Stimulated activated effector memory CD8-positive, alpha-beta T cell treated with anti-CD3 and anti-CD28 coated beads, Interleukin-12 subunit alpha, Interleukin-12 subunit beta, amount 100 ng/mL, for 72 hours (primary cell): ENCODE measurements at regions not wholly inside any gene's neighbourhood (a gene's known extent, or its start where the extent isn't known, plus 50 kb on each side); places are given as distances from the start of the nearest gene placed in this dataset.

Experiments
- ATAC-seq: fragments of 150-1000 bp; cut with Tn5 transposase; 2 replicates; pipeline ENCODE4 v1.10.0; 2021
- DNase-seq, 2 donors: peaks; one replicate each; pipeline ENCODE4 v3.0.0; 2021 to 2022; ENCODE audit warnings: low spot score in 2 of 2
- H3K27ac Mint-ChIP-seq: one replicate; pipeline ENCODE4 v1.8.0; 2022; ENCODE audit warnings: mild to moderate bottlenecking, mixed read lengths
- H3K36me3 Mint-ChIP-seq: one replicate; pipeline ENCODE4 v1.8.0; 2022; ENCODE audit warnings: mild to moderate bottlenecking, mixed read lengths
- H3K4me1 Mint-ChIP-seq: one replicate; pipeline ENCODE4 v1.8.0; 2022; ENCODE audit warnings: mixed read lengths
- H3K4me3 Mint-ChIP-seq: one replicate; pipeline ENCODE4 v1.8.0; 2022; ENCODE audit warnings: mild to moderate bottlenecking, mixed read lengths
- H3K9me3 Mint-ChIP-seq: one replicate; pipeline ENCODE4 v1.8.0; 2022; ENCODE audit warnings: mixed read lengths

DNA sequence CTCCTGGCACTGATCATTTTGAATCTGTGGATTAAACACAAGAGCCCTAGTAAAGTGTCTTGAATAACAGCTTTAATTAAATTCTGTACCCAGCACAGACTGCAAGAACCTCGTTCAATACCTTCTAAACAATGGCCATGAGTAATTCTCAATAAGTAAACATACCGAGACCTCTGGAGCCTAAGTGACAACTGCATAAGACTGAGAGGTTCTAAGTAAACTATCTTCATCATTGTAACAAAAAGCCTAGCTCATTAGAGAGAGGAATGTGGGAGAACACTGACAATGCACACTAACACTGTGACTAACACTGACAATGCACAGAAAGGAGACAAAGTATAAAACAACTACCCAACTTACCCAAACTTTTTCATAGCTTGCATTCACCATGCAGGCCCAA is 117.4 kb downstream of the ELAPOR2 start:
- Mint-ChIP-seq H3K4me3 (no peak overlapping the region), H3K36me3 (no peaks in the 10 kb centered on the region), H3K4me1 (no peaks in the 10 kb centered on the region), H3K9me3 (no peaks in the 10 kb centered on the region), H3K27ac (no peak overlapping the region)
- DNase-seq, result no peak
- no peak for ATAC-seq

DNA sequence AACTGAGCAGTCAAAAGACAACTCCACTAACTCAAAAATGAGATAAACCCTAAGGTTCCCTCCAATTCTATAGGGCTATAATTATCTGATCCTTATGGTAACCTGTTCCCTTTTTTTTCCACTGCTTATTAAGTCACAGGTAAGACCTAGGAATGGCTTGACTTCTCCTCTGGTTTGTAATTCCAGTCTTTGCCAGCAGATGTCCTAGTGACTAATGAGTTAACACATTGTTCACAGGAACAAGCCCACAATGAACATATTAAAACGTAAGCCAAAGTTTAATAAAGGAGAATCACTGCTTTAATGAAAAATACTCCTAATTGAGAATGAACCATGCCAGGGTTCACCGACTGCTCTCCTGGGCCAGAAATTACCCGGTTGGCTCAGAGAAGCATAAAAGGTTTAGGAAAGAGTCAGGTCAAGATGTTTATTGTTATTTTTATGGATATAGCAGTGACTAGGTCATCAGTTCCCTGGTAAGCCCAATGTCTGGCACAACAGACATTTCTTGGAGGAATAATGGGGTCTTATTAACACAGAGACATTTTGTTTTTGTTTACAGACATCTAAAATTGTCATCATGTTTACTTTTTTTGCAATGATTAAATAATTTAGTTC is 120.1 kb downstream of the ELAPOR2 start:
- Mint-ChIP-seq H3K27ac (no peak overlapping the region), H3K4me3 (no peak overlapping the region), H3K9me3 (no peaks in the 10 kb centered on the region), H3K36me3 (no peaks in the 10 kb centered on the region), H3K4me1 (no peaks in the 10 kb centered on the region)
- DNase-seq, result peak in 1 of 2 donors; percentile 16
- peak; percentile 58 for ATAC-seq

DNA sequence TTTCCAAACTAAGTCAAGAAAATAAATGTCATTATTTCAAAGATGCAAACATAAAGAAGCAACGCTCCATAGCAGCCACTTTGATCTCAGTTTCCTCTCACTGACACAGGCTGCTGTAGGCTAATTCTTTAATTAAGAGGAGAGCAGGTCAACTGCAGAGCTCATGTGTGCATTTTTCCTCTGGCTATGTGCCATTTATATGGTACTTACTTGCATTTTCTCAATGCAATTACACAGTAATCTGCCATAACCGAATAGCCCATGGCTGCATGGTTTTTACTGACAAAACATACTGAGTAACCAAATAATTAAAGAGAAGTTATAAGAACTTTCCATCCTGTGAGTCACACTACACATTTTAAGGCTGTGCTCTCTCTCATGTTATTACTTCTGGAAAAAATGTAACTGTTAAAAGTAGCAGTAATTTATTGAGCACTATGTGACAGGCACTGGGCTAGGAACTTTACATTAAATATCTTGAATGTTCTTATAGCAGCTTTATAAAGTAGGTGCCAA is 122.0 kb downstream of the ELAPOR2 start:
- Mint-ChIP-seq H3K9me3 (no peaks in the 10 kb centered on the region), H3K4me3 (no peak overlapping the region), H3K4me1 (no peaks in the 10 kb centered on the region), H3K36me3 (no peaks in the 10 kb centered on the region), H3K27ac (no peak overlapping the region)
- DNase-seq (no peak), ATAC-seq (no peak)

DNA sequence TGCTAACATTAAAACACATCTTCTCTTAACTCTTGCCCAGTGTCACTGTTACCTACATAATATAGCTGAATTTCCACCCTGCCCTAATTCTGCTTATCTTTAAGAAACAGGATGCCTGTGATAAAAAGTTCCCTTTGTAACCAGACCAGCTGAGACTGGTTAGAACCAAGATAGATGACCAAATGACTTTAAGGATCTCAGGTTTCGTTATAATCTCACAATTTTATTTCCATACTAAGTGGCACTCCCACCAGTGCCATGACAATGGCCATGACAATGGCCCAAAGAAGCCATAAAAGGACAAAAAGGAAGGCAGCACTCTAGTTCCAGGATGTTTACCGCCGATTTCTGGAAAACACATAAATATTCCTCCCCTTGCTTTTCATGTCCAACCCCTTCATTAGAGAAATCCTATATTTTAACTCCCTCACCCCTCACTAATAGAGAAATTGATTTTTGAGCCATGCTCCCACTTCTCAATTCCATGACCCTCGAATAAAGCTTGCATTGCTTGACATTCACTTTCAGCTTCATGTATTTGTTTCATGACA is 126.1 kb downstream of the ELAPOR2 start:
- DNase-seq, result no peak
- H3K9me3 Mint-ChIP-seq, result no peaks in the 10 kb centered on the region
- no peak overlapping the region for H3K4me3 Mint-ChIP-seq
- H3K4me1 Mint-ChIP-seq, result no peaks in the 10 kb centered on the region
- H3K36me3 Mint-ChIP-seq, result no peaks in the 10 kb centered on the region
- H3K27ac Mint-ChIP-seq, result no peak overlapping the region
- no peak for ATAC-seq

DNA sequence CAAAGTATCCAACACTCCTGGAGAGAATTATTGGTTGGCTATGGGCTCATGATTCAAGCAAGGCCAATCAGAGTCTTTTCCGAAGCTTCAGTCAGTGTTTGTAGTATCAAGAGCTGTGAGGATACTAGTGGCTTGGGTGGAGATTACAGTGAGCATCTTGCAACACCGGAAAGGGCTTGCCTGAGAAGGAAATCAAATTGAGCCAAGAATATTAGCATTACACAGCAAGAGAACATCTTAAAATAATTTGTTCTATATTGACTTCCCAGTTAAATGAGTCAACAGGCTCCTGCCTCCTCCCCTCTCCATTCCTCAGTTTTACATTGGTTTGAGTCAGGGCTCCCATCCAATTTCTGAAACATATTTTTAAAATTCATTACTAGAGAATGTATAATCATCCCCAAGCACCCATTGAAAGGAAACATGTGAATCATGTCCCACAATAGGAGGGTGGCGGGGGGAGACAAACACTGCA is 127.4 kb downstream of the ELAPOR2 start:
- ATAC-seq (peak; percentile 71), DNase-seq (no peak)
- Mint-ChIP-seq H3K4me1 (no peaks in the 10 kb centered on the region), H3K27ac (no peak overlapping the region), H3K9me3 (no peaks in the 10 kb centered on the region), H3K36me3 (no peaks in the 10 kb centered on the region), H3K4me3 (no peak overlapping the region)

DNA sequence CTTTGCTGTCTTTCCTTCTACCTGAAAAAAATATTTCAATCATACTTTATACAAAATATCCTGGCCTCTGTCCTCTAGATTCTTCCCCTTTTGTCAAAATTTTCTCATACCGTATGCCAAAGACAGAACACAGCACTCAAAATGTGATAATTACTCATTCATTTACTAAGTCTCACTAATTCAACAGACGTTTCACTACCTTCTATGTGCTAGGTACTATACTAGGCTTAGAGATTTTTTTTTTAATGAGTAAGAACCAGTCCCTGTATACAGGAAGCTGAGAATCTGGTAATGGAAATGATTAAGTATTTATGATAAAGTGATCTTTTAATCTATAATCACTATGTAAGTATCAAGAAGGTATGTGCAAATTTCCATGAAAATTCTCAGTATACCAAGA is 128.0 kb downstream of the ELAPOR2 start:
- Mint-ChIP-seq H3K4me1 (no peaks in the 10 kb centered on the region), H3K27ac (no peak overlapping the region), H3K4me3 (no peak overlapping the region), H3K9me3 (no peaks in the 10 kb centered on the region), H3K36me3 (no peaks in the 10 kb centered on the region)
- DNase-seq (no peak), ATAC-seq (peak; percentile 92)

DNA sequence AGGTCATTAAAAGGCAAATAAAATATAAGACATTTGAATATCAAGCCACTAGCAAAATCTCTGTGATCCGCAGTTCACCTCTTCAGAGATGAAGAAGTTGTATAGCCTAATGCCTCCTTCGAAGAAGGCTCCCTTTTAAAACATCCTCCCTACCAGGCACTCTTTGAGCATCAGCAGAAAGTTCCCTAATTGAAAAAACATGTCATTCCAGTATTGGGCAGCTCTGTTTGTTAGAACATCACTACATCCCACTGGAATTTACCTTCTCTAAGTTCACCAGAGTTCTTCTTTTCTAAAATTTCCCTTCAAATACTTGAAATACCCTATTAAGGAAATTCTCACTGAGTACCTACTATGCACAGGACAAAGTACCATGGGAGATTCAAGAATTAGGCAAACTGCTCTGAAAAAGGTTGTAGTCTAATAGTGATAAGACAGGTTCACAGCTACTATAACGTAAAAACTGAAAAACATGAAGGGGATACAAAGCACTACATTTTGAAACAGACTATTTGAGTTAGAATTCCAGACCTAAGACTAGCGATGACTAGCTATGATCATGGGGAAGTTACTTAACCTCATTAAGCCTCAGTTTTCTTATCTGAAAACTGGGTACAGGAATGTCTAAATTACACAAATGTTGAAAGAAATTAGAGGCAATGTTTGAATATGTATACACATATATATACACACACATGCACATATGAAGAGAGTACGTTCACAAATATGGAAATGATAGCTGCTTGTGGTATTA is 128.7 kb downstream of the ELAPOR2 start:
- peak; percentile 29 for ATAC-seq
- Mint-ChIP-seq H3K36me3 (no peaks in the 10 kb centered on the region), H3K9me3 (no peaks in the 10 kb centered on the region), H3K4me3 (no peak overlapping the region), H3K27ac (no peak overlapping the region), H3K4me1 (no peaks in the 10 kb centered on the region)
- DNase-seq, result no peak

DNA sequence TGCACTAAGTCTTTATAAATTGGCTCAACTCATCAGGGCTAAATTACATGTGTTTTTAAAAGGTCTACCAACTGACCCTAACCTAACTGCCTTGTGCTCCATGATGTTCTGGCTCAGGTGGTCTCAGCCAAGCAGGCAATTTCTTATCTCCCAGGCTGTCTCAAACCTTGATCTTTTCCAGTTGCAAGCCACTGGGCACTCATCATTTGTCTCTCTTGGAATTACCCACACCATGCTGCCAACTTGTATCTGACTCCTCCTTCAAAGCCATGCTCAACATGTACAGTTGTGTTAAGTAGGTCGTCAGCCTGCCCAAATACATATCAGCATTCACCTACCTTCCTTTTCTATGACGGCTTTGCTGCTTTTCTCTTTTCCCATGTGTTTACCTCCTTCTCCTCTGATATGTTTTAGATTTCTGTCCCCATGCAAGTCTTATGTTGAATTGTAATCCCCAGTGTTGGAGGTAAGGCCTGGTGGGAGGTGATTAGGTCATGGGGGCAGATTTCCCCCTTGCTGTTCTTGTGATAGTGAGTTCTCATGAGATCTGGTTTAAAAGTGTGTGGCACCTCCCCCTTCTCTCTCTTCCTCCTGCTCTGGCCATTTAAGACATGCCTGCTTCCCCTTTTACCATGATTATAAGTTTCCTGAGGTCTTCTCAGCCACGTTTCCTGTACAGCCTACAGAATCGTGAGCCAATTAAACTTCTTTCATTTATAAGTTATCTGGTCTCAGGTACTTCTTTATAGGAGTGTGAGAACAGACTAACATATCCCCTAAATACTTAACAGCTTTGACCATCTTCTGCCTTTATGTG is 130.0 kb downstream of the ELAPOR2 start:
- DNase-seq (no peak), ATAC-seq (no peak)
- Mint-ChIP-seq H3K36me3 (no peaks in the 10 kb centered on the region), H3K27ac (peak overlapping the region; percentile 1), H3K4me1 (no peaks in the 10 kb centered on the region), H3K9me3 (no peaks in the 10 kb centered on the region), H3K4me3 (no peak overlapping the region)

DNA sequence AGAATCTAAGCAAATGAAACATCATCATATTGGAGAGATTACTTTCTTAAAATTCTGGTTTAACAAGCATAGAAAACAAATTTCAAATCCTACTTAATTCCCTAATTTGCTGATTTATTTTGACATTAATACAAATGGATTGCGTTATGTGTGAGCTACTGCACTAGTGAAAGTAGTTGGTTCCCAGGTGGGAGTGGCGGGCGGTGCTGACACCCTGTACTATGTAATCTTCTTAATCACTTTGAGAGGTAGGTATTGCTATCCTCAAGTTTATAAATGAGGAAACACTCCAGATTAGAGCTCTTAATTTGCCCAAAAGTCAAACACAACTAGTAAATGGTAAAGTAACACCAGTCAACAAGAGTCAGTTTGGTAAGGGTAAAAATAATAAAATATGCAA is 131.1 kb downstream of the ELAPOR2 start:
- no peaks in the 10 kb centered on the region for H3K36me3 Mint-ChIP-seq
- DNase-seq, result no peak
- H3K4me3 Mint-ChIP-seq, result no peak overlapping the region
- ATAC-seq, result no peak
- no peak overlapping the region for H3K27ac Mint-ChIP-seq
- H3K9me3 Mint-ChIP-seq, result no peaks in the 10 kb centered on the region
- H3K4me1 Mint-ChIP-seq, result no peaks in the 10 kb centered on the region

DNA sequence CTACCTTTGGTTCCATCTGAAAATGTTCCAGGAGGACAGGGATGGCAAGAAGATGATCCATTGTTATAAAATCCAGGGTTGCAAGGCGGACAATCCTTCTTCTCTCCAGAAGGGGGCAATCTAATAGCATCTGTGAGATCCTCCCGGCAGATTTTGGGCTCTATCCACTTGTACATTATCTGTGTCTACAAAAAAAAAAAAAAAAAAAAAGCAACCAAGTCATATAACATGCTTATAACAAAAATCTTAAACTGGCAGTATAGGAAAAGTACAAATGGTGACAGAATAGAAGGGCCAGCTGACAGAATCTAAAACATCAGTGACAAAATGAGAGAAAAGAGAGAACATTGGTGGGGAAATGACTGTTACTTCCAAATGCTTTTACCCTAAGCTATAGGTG is 132.7 kb downstream of the ELAPOR2 start:
- ATAC-seq (no peak), DNase-seq (no peak)
- H3K36me3 Mint-ChIP-seq, result no peaks in the 10 kb centered on the region
- no peaks in the 10 kb centered on the region for H3K9me3 Mint-ChIP-seq
- no peaks in the 10 kb centered on the region for H3K4me1 Mint-ChIP-seq
- no peak overlapping the region for H3K27ac Mint-ChIP-seq
- no peak overlapping the region for H3K4me3 Mint-ChIP-seq

DNA sequence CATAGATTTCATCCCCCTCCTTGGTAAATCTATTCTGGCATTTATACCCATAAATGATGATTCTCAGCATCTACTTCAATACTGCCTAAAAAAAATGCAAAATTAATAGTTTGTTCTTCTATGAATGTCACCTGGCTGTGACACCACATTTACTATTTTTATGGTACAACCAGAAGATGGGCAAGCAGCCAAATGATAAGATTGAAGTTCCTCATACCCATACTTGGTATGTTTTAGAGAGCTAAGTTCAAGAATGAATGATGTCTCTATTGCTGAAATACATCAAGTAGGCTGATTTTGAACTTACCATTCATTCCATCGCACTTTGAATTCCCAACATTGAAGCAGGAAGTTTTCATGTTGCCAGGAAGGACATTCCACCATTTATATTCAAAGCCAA is 134.2 kb downstream of the ELAPOR2 start:
- no peak for ATAC-seq
- Mint-ChIP-seq H3K27ac (no peak overlapping the region), H3K4me1 (no peaks in the 10 kb centered on the region), H3K9me3 (no peaks in the 10 kb centered on the region), H3K4me3 (no peak overlapping the region), H3K36me3 (no peaks in the 10 kb centered on the region)
- DNase-seq, result no peak

DNA sequence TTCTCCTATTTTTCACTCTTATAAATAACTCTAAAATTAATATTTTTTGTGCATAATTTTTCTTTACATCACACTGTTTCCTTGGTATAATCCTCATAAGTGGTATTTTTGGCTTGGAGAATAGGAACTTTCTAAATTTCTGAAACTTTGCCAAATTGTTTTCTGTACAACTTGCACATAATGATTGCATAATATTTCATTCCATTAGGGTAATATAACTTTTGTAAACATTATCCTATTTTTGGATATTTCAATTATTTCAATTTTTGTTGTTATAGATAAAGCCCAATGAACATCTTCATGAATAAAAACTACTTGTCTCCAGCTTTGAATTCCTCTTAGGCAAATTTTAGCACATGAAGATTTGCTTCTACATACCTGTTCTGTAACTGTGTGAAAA is 135.9 kb downstream of the ELAPOR2 start:
- H3K36me3 Mint-ChIP-seq, result no peaks in the 10 kb centered on the region
- no peaks in the 10 kb centered on the region for H3K9me3 Mint-ChIP-seq
- no peak overlapping the region for H3K4me3 Mint-ChIP-seq
- ATAC-seq (no peak), DNase-seq (no peak)
- H3K4me1 Mint-ChIP-seq, result no peaks in the 10 kb centered on the region
- H3K27ac Mint-ChIP-seq, result no peak overlapping the region

DNA sequence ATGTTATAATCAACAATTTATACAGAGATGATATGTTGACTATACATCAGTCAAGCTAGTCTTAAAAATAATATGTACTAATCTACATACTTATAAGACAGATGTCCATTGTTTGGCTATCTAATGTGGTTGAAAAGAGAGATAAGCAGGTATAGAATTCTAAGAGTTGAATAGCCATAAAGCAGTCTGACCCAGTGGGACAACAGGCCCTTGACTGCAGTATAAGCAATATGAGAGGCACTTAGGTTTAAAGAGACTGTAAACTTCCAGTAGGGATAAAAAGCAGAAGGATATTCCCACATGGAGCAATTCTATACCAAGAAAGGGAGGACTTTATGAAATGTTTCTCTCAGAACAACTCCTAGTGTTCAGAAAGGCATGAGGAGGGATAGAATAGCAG is 139.3 kb downstream of the ELAPOR2 start:
- Mint-ChIP-seq H3K9me3 (no peaks in the 10 kb centered on the region), H3K4me3 (no peak overlapping the region), H3K36me3 (peaks cover 7% of the 10 kb centered on the region), H3K4me1 (no peaks in the 10 kb centered on the region), H3K27ac (no peak overlapping the region)
- DNase-seq (no peak), ATAC-seq (peak; percentile 8)

DNA sequence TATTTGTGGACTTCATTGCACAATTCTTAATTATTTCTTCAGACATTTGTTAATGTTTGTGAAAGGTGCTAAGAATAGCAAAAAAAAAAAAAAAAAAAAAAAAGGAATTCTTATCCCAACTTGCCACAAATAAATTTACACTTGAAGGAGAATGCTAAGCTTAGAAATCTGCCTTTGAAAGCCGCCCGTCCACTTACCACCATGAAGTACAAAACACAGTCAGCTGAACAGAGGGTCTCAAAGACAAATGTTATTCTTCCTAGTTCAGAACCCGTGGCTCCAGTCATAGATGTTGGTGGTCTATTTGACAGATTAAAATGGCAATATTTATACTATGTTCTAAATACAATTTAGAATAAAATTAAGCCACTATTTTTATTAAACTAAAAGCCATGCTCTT is 141.2 kb downstream of the ELAPOR2 start:
- peaks cover 7% of the 10 kb centered on the region for H3K36me3 Mint-ChIP-seq
- no peak for DNase-seq
- no peak for ATAC-seq
- H3K27ac Mint-ChIP-seq, result no peak overlapping the region
- H3K9me3 Mint-ChIP-seq, result no peaks in the 10 kb centered on the region
- no peaks in the 10 kb centered on the region for H3K4me1 Mint-ChIP-seq
- H3K4me3 Mint-ChIP-seq, result no peak overlapping the region

DNA sequence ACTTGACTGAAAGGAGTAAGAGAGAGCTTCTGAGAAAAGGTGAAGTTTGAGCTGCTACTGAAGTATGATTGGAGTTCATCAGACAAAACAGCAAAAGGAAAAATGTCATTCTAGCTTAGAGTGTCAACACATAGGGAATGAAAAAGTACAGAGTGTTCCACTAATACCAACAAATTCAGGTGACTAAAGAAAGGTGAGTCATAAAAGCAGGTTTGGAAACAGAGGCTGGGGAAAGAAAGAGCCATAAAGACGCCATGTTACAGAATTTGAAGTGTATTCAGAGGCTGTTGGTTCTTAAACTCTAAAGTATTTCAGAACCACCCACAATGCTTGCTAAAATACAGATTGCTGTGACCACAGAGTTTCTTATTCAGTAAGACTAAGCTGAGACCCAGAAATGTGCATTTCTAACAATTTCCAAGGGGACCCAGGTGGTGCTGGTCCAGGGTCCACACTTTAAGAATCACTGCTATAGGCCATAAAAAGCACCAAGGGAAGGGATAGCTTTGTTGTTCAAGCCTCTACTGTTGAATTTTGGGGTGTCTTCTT is 143.1 kb downstream of the ELAPOR2 start:
- Mint-ChIP-seq H3K36me3 (peaks cover 7% of the 10 kb centered on the region), H3K4me3 (no peak overlapping the region), H3K9me3 (no peaks in the 10 kb centered on the region), H3K4me1 (no peaks in the 10 kb centered on the region), H3K27ac (no peak overlapping the region)
- DNase-seq (no peak), ATAC-seq (peak; percentile 64)
